AG09319 (cell line): ENCODE measurements at regions not wholly inside any gene's neighbourhood (a gene's known extent, or its start where the extent isn't known, plus 50 kb on each side); places are given as distances from the start of the nearest gene placed in this dataset.

Experiments
- DNase-seq: peaks from one replicate; pipeline ENCODE4 v3.0.0-alpha.2; 2010; ENCODE audit warnings: low read depth; ENCODE audit errors: extremely low read depth
- TF ChIP-seq, protein P1 (sequence below): IDR thresholded peaks from 2 replicates; pipeline ENCODE4 v1.5.1; 2011; ENCODE audit warnings: low read depth, mild to moderate bottlenecking, inconsistent platforms, low read length, moderate library complexity

- DNase-seq, result no peak
- TF ChIP-seq, protein P1, sequence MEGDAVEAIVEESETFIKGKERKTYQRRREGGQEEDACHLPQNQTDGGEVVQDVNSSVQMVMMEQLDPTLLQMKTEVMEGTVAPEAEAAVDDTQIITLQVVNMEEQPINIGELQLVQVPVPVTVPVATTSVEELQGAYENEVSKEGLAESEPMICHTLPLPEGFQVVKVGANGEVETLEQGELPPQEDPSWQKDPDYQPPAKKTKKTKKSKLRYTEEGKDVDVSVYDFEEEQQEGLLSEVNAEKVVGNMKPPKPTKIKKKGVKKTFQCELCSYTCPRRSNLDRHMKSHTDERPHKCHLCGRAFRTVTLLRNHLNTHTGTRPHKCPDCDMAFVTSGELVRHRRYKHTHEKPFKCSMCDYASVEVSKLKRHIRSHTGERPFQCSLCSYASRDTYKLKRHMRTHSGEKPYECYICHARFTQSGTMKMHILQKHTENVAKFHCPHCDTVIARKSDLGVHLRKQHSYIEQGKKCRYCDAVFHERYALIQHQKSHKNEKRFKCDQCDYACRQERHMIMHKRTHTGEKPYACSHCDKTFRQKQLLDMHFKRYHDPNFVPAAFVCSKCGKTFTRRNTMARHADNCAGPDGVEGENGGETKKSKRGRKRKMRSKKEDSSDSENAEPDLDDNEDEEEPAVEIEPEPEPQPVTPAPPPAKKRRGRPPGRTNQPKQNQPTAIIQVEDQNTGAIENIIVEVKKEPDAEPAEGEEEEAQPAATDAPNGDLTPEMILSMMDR, result no peak
These were observed 171.4 kb upstream of the ZP4 start for GRCh38 chr1:238061967-238062613.

DNA sequence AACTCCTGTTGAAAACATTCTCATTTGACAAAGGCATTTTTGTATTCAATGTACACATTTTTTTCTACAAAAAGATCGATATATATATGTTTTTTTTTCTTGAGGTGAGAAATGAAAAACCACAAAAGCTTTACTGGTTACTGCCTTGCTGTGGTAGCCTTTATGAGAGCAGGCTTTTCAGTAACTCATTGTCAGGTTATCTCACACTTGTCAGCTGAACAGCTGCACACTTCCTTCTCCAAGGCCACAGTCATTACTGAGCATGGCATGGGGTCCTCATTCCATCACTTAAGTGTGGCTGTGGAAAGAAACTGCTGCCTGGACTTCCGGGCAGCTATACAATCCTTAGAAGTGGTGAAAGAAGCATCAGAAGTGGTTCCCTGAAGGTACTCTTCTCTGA lies 169.3 kb upstream of the ZP4 start:
- DNase-seq, result no peak
- TF ChIP-seq, protein P1, result no peak

GRCh38 chr1:238052496-238053266 lies 162.0 kb upstream of the ZP4 start:
- no peak for DNase-seq
- TF ChIP-seq, protein P1, result no peak

DNA sequence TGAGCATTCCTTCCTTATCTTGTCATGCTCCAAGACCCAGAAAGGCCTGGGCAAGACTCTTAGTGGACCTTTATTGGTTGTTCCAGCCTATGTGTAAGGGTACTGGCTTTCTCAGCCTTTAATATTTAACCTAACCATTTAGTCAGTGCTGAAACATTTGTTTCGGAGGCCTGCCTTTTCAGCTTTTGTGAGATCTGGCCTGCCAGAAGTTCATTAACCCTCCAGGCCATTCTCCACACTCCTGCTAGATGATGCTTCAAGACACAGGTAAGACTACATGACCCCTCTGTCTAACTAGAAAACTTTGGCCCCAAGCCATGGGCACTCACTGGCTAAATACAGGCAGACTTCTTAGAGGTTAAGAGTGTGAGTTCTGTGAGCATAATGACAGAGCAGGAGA lies 138.4 kb upstream of the ZP4 start:
- no peak for DNase-seq
- TF ChIP-seq, protein P1, result no peak

- no peak for DNase-seq
- TF ChIP-seq, protein P1, result no peak
These were observed 136.6 kb upstream of the ZP4 start for GRCh38 chr1:238027366-238027765.

DNA sequence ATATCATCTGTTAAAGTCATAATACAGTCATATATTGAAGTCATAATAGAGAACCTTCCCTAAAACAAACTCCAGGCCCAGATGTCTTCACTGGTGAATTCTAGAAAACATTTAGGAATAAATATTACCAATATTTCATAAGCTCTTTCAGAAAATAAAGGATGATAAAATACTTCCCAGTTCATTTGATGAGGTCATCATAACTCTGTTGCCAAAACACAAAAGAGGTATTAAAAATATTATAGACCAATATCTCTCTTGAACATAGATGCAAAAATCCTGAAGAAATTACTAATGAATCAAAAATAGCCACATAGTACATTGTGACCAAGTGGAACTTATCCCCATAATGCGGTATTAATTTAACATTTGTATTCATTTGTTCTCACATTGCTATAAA lies 132.4 kb upstream of the ZP4 start:
- TF ChIP-seq, protein P1, result no peak
- no peak for DNase-seq

GRCh38 chr1:238018214-238018613 lies 127.5 kb upstream of the ZP4 start:
- TF ChIP-seq, protein P1, result no peak
- no peak for DNase-seq
